ENCODE measurements at regions not wholly inside any gene's neighbourhood (a gene's known extent, or its start where the extent isn't known, plus 50 kb on each side); places are given as distances from the start of the nearest gene placed in this dataset.

GRCh38 chr13:106297283-106297682 is 238.2 kb downstream of the EFNB2 start:
- DNase-seq = no peak
- Mint-ChIP-seq H3K27ac (ENCODE audit: unreplicated experiment) (no peak overlapping the region), H3K27me3 (ENCODE audit: unreplicated experiment) (no peaks in the 10 kb centered on the region), H3K36me3 (ENCODE audit: unreplicated experiment) (peaks cover 6% of the 10 kb centered on the region), H3K4me3 (ENCODE audit: unreplicated experiment) (no peak overlapping the region), H3K4me1 (ENCODE audit: low read depth, unreplicated experiment) (no peaks in the 10 kb centered on the region), H3K9me3 (ENCODE audit: unreplicated experiment) (no peaks in the 10 kb centered on the region)
- TF ChIP-seq, protein P1, sequence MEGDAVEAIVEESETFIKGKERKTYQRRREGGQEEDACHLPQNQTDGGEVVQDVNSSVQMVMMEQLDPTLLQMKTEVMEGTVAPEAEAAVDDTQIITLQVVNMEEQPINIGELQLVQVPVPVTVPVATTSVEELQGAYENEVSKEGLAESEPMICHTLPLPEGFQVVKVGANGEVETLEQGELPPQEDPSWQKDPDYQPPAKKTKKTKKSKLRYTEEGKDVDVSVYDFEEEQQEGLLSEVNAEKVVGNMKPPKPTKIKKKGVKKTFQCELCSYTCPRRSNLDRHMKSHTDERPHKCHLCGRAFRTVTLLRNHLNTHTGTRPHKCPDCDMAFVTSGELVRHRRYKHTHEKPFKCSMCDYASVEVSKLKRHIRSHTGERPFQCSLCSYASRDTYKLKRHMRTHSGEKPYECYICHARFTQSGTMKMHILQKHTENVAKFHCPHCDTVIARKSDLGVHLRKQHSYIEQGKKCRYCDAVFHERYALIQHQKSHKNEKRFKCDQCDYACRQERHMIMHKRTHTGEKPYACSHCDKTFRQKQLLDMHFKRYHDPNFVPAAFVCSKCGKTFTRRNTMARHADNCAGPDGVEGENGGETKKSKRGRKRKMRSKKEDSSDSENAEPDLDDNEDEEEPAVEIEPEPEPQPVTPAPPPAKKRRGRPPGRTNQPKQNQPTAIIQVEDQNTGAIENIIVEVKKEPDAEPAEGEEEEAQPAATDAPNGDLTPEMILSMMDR (IDR thresholded peaks at IDR 0.05; ENCODE audit: partially characterized antibody, unreplicated experiment) = no peak

GRCh38 chr13:106296723-106297122 is 238.7 kb downstream of the EFNB2 start:
- TF ChIP-seq, protein P1 (IDR thresholded peaks at IDR 0.05; ENCODE audit: partially characterized antibody, unreplicated experiment) = no peak
- Mint-ChIP-seq H3K9me3 (ENCODE audit: unreplicated experiment) (no peaks in the 10 kb centered on the region), H3K27me3 (ENCODE audit: unreplicated experiment) (no peaks in the 10 kb centered on the region), H3K27ac (ENCODE audit: unreplicated experiment) (no peak overlapping the region), H3K4me1 (ENCODE audit: low read depth, unreplicated experiment) (no peaks in the 10 kb centered on the region), H3K36me3 (ENCODE audit: unreplicated experiment) (peaks cover 6% of the 10 kb centered on the region), H3K4me3 (ENCODE audit: unreplicated experiment) (no peak overlapping the region)
- DNase-seq = no peak

GRCh38 chr13:106295971-106296370 is 239.5 kb downstream of the EFNB2 start:
- H3K4me1 Mint-ChIP-seq (ENCODE audit: low read depth, unreplicated experiment) = no peaks in the 10 kb centered on the region
- H3K36me3 Mint-ChIP-seq (ENCODE audit: unreplicated experiment) = peaks cover 4% of the 10 kb centered on the region
- H3K27me3 Mint-ChIP-seq (ENCODE audit: unreplicated experiment) = no peaks in the 10 kb centered on the region
- TF ChIP-seq, protein P1 (IDR thresholded peaks at IDR 0.05; ENCODE audit: partially characterized antibody, unreplicated experiment) = no peak
- no peak overlapping the region for H3K4me3 Mint-ChIP-seq (ENCODE audit: unreplicated experiment)
- no peaks in the 10 kb centered on the region for H3K9me3 Mint-ChIP-seq (ENCODE audit: unreplicated experiment)
- DNase-seq = no peak
- no peak overlapping the region for H3K27ac Mint-ChIP-seq (ENCODE audit: unreplicated experiment)

- H3K9me3 Mint-ChIP-seq (ENCODE audit: unreplicated experiment) = no peaks in the 10 kb centered on the region
These were observed 244.5 kb downstream of the EFNB2 start for GRCh38 chr13:106291006-106291405.

DNA sequence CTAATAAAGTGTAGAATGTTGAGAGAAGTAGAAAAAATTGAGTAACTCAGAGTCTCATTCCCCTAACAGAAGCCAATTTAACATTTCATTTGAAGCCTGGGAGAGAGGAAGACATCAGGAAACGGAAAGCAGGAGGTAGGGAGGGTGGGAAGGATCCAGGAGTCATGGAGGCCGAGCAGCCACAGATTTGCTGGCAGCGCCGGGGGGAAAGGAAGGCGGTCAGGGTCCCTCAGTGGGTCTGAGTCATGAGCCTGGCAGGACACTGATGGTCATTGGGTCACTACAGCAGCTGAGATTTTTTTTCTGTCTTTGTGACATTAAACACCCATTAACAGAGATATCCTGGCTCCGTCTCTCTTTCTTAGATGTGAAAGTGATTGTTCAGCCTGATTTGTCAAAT is 248.1 kb downstream of the EFNB2 start:
- no peaks in the 10 kb centered on the region for H3K27me3 Mint-ChIP-seq (ENCODE audit: unreplicated experiment)
- H3K4me1 Mint-ChIP-seq (ENCODE audit: low read depth, unreplicated experiment) = peaks cover 7% of the 10 kb centered on the region
- H3K36me3 Mint-ChIP-seq (ENCODE audit: unreplicated experiment) = peaks cover 2% of the 10 kb centered on the region
- no peak overlapping the region for H3K4me3 Mint-ChIP-seq (ENCODE audit: unreplicated experiment)
- no peak for DNase-seq
- no peaks in the 10 kb centered on the region for H3K9me3 Mint-ChIP-seq (ENCODE audit: unreplicated experiment)
- H3K27ac Mint-ChIP-seq (ENCODE audit: unreplicated experiment) = no peak overlapping the region
- TF ChIP-seq, protein P1 (IDR thresholded peaks at IDR 0.05; ENCODE audit: partially characterized antibody, unreplicated experiment) = no peak

More at GRCh38 chr13:106291006-106291405, 244.5 kb downstream of the EFNB2 start:
- Mint-ChIP-seq H3K36me3 (ENCODE audit: unreplicated experiment) (no peaks in the 10 kb centered on the region), H3K27ac (ENCODE audit: unreplicated experiment) (no peak overlapping the region), H3K27me3 (ENCODE audit: unreplicated experiment) (no peaks in the 10 kb centered on the region), H3K4me3 (ENCODE audit: unreplicated experiment) (no peak overlapping the region), H3K4me1 (ENCODE audit: low read depth, unreplicated experiment) (peaks cover 7% of the 10 kb centered on the region)
- no peak for DNase-seq
- TF ChIP-seq, protein P1 (IDR thresholded peaks at IDR 0.05; ENCODE audit: partially characterized antibody, unreplicated experiment) = no peak
